Astrocyte (in vitro differentiated cells and primary cell): ENCODE measurements at regions not wholly inside any gene's neighbourhood (a gene's known extent, or its start where the extent isn't known, plus 50 kb on each side); places are given as distances from the start of the nearest gene placed in this dataset.
"Not testable (repeated sequence)": the region's sequence is repeated elsewhere in the genome, so short reads cannot be mapped to it uniquely, and the experiment has no call there.

Source experiments
- CTCF ChIP-seq: IDR thresholded peaks from 2 replicates; pipeline ENCODE4 v1.5.1; 2011; ENCODE audit warnings: low read depth, mild to moderate bottlenecking, inconsistent platforms, low read length, moderate library complexity; ENCODE audit not compliant: insufficient read depth
- EZH2 ChIP-seq: IDR thresholded peaks from 2 replicates; pipeline ENCODE4 v1.6.1; 2012; ENCODE audit warnings: mild to moderate bottlenecking, low read length, inconsistent platforms; ENCODE audit not compliant: insufficient read depth

DNA sequence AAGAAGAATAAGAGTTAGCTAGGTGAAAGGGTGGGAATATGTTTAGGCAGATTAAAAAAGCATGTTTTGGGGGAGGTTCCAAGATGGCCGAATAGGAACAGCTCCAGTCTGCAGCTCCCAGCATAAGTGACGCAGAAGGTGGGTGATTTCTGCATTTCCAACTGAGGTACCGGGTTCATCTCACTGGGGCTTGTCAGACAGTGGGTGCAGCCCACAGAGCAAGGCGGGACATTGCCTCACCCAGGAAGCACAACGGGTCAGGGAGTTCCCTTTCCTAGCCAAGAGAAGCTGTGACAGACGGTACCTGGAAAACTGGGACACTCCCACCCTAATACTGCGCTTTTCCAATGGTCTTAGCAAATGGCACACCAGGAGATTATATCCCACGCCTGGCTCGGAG is 60.5 kb upstream of the FMOD start:
- TF ChIP-seq CTCF, EZH2: not testable (repeated sequence)
